ENCODE measurements at regions not wholly inside any gene's neighbourhood (a gene's known extent, or its start where the extent isn't known, plus 50 kb on each side); places are given as distances from the start of the nearest gene placed in this dataset.

DNA sequence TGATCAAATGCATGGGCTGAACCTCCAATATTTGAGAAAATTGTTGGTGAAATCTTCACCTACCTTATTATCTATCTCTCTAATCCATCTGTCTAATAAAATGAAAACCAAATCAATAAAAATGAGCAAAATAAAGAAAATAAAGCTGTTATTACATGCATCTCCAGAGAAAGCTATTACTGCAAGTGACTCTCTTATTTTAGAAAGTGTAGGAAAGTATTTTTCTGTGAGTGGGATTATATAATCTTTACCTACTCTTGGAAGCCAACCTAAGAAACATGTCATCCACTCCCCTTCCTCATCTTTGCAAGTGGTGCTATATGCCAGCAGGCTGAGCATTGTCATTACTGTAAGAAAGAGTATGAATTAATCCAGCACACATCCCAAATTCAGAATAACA is 191.5 kb upstream of the RFC3 start:
- DNase-seq (ENCODE audit: low read depth): no peak

- no peak for DNase-seq (ENCODE audit: low read depth)
These were observed 189.3 kb upstream of the RFC3 start for GRCh38 chr13:33628662-33629061.

- DNase-seq (ENCODE audit: low read depth): no peak
These were observed 188.2 kb upstream of the RFC3 start for GRCh38 chr13:33629605-33630360.

DNA sequence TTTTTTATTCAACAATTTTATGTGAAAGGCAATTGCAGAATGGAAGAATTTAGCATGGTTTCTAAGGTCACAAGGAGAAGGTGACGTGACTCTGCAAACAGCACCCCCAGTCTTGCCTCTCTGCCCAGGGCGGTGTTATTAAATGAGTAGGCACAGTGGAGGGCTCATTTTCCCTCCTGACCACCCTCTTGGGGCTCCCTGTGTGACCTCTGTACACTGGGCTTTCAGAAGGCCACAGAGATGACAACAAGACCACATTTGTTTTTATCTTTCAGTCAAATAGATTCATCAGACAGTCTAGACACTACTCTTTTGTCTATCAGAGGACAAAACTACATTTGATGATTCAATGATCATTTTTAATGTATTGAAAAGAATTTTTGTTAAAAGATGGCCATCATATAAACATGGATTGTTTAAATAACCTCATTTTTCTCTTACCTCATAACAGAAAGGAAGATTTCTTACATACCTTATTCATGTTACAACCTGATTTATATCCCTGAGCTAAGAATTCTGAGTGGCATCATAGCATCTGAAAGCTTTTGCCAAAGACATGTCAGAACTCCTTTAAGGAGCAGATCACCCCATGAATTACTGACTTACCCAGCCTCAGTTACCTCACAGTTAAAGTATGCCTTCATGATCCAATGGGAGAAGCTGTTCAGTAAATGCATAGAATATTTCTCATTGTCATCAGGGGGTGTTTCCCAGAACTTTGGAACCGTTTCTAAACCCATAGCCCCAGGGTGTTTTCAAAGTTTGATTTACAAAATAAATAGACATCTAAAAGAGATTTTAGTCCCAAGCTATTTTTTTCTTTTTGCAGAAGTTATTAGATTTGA is 184.0 kb upstream of the RFC3 start:
- no peak for DNase-seq (ENCODE audit: low read depth)

GRCh38 chr13:33634546-33634982 is 183.4 kb upstream of the RFC3 start:
- no peak for DNase-seq (ENCODE audit: low read depth)

DNA sequence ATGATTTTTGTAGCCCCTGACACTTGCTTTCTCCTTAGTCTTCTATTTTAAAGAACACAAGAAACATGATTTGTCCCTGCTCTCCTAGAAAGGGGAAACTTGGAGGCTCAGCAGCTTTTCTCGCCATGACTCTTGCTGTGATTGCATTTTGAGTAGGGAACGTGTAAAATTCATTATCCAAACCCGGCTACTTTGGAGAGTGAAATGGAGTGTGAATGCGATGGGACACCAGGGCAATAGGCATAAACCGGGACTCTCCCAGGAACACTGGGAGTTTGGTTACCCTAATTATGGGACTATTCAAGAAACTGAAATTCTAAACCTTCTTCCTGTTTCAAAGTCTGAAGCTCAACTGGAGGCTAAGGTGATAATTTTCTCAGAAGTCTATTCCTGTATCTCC is 181.7 kb upstream of the RFC3 start:
- DNase-seq (ENCODE audit: low read depth): no peak

DNA sequence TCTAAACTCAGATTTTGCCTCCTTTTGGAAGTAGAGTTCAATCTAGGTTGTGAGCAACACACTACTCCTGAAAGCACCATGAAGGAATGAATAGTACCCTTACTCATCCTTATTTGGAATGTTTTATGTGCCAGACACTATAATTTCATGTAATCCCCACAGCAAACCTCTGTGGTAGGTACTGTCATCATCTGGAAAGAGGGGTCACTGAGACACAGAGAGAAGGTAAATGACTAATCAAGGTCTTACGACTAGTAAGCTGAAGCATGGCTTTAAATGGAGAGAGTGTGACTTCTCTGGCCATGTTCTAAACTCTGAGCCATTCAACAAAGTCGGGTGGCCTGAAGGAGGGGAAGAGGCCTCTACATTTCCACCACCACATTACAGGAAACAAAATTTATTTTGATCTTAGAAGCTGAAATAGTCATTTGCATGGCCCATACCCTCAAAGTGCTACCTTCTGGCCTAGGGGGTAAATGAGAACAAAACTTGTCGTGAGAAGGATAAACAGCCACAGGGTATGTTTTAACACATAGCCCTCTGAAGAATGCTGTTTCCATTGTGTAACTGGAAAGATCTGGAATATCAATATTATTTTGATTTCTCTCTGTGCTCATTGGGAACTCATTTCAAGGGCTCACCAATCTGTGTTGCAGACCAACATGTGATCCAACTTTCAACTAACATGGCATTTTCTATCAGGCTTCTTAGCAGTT is 180.8 kb upstream of the RFC3 start:
- no peak for DNase-seq (ENCODE audit: low read depth)

- DNase-seq (ENCODE audit: low read depth): no peak
These were observed 179.8 kb upstream of the RFC3 start for GRCh38 chr13:33637978-33638743.

DNA sequence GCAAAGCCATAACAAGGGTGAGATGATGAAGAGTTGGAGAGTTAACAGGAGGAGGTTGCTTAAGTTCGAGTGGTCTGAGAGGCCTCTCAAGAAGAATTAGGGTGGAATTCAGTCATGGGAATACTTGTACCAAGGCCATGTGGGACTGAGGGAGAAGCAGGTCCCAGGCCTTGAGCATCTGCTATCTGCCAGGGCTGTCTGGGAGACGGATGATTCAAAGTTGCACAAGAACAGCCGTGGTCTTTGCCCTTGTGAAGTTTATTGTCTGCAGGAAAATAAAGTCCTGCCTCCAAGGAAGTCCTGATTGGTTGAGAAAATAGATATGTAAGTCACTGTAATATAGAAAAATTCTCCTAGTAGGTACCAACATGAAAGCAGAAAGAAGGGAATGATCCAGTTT is 178.8 kb upstream of the RFC3 start:
- DNase-seq (ENCODE audit: low read depth): no peak

- no peak for DNase-seq (ENCODE audit: low read depth)
These were observed 178.3 kb upstream of the RFC3 start for GRCh38 chr13:33639626-33640080.

- no peak for DNase-seq (ENCODE audit: low read depth)
These were observed 177.1 kb upstream of the RFC3 start for GRCh38 chr13:33640832-33641231.

DNA sequence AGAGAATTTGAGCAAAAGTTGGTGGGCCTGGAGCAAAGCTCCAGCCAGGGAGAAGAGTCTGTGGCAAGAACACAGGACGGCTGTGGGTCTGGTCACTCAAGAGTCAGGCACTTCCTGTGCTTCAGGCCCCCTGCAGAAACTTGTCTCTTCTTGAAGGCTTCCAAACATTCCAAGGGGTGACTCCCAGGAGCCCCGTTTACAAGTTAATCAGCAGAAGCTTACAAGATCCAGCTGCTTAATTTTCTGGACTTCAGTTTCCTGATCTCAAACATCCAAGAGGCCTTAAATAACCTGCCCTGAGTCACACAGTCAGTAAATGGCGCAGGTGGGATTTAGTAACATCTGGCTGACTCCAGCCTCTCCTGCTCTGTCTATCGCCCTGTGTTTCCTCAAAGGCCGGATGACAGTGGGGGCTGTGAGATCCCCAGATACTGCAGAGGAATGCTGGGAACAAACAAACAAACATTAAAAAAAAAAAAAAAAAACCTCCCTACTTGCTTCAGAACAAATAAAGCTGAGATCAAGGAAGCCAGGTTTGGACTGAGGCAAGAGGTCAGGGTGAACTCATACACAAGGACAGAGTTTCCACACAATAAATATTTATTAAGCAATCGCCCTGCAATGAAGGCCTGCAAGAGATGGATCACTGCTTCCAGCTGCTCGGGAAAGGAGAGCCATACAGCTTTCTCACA is 175.4 kb upstream of the RFC3 start:
- DNase-seq (ENCODE audit: low read depth): no peak

DNA sequence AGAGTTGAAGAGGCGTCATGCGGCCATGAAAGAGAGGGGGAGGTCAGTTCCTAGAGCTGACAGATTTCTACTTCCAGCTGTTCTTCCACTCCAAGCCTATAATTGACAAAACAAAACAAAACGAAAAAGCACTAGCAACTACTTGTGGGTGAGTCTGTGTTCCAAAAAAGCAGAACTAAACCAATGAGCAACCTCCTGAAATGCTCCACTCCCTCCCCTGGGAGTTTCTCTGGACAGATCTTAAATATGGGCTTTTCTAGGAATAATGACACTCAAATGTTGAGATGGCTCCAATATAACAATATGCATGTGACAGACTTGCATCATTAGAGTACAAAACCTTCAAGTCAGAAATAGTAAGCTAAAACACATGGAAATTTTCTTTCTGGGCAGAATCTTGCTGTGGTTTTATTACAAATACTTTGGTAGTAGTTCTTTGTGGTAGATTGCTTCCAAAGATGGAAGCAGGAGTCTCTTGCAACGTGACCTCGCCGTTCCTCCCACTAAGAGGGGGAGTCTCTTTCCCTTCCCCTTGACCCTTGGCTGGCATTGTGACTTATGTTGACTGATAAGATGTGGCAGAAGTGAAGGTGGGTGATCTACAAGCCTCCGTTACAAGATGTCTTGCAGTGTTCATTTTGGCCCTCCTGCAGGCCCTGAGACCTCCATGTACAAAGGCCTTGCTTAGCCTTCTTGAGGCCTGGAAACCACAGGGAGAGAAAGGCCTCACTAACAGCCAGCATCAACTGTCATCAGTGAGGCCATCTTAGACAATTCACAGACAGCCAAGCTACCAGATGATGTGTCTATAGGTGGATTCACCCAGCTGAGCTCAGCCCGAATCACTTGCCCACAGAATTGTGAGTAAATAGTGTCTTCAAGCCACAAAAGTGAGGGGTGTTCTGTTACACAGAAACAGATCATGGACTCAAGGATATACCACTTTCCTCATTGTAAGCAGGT is 173.1 kb upstream of the RFC3 start:
- DNase-seq (ENCODE audit: low read depth): no peak

DNA sequence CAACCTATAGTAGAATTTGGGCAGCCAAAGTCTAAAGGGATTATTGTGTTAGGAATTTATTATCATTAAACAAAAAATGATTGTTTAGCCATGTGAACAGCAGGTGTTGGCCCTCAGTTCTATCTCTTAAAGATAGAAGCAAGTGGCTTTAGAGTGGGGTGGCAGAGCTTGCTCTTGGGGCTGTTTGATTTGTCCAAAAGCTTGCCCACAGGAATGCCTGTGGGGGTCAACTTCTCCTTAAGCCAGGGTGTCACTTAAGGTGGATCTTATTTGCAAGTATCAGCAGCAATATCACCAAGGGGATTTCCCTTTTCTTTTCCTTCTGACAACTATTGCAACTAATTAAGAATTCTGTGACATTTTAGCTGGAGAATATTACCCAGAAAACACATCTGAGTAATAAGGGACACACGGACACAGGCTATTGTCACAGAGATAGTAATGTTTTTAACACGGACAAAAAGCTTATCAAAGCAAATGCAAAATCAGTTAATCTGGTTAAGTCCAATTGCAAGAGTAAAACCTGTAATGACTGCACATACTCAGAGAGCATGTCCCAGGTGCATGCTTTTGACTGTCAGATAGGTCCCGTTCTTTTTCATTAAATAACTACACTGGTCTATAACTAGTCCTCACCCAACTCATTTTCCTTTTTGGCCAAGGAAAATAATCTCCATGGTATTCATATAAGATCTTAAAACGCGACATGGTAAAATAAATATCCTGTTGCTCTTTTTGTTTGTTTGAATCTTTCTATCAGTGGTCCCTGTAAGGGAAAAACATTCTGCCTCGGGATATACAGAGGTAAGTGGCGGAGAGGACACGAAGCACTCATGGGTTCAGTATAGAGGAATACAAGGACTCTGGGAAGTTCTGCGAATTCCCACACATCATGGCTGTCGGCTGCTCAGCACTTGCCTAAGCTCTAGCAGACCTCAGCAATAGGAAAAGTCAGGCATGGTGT is 172.1 kb upstream of the RFC3 start:
- DNase-seq (ENCODE audit: low read depth): no peak

GRCh38 chr13:33649212-33649878 is 168.6 kb upstream of the RFC3 start:
- DNase-seq (ENCODE audit: low read depth): no peak

- no peak for DNase-seq (ENCODE audit: low read depth)
These were observed 166.2 kb upstream of the RFC3 start for GRCh38 chr13:33651766-33652165.

DNA sequence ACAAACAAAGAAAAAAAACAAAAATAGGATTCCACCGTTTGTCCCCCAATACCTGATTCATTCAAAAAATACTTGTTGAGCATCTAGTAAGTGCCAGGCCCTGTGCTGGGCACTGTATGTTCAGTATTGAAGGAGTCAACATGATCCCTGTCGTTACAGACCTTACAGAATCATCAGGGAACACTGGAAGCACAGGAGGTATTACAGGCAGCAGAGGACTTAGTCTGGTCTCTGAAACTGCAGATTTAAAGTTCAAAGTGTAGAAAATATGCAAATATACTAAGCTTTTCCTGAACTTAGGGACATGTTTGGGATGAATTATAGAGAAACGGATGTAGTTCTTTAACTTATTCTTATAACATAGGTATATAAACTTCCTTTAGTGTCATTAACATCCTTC is 160.7 kb upstream of the RFC3 start:
- DNase-seq (ENCODE audit: low read depth): no peak

- no peak for DNase-seq (ENCODE audit: low read depth)
These were observed 158.5 kb upstream of the RFC3 start for GRCh38 chr13:33659466-33659865.

Measured in activated T-helper 1 cell treated with Interleukin-2 at 50 U/mL for 16 hours (primary cell).